Endodermal cell (in vitro differentiated cells): ENCODE measurements at regions not wholly inside any gene's neighbourhood (a gene's known extent, or its start where the extent isn't known, plus 50 kb on each side); places are given as distances from the start of the nearest gene placed in this dataset.

Experiments
- DNase-seq: peaks from one replicate; pipeline ENCODE4 v3.0.0-alpha.2; 2017
- H3K27ac ChIP-seq: 2 replicates; pipeline ENCODE4 v1.5.1; 2013; ENCODE audit warnings: mild to moderate bottlenecking, low read depth, low read length, moderate library complexity
- H3K27me3 ChIP-seq: 2 replicates; pipeline ENCODE4 v1.6.1; 2013; ENCODE audit warnings: mild to moderate bottlenecking, low read length, moderate library complexity; ENCODE audit not compliant: insufficient read depth, control insufficient read depth, poor library complexity, severe bottlenecking
- H3K36me3 ChIP-seq: 2 replicates; pipeline ENCODE4 v1.7.0; 2013; ENCODE audit warnings: mild to moderate bottlenecking, low read length, moderate library complexity; ENCODE audit not compliant: control insufficient read depth, insufficient read depth
- H3K4me1 ChIP-seq: one replicate; pipeline ENCODE4 v1.7.0; 2013; ENCODE audit warnings: low read length; ENCODE audit not compliant: control insufficient read depth, insufficient read depth
- H3K4me3 ChIP-seq: 2 replicates; pipeline ENCODE4 v1.5.1; 2013; ENCODE audit warnings: mild to moderate bottlenecking, low read length, moderate library complexity
- H3K9ac ChIP-seq: 2 replicates; pipeline ENCODE4 v1.6.1; 2013; ENCODE audit warnings: mild to moderate bottlenecking, low read length, moderate library complexity; ENCODE audit not compliant: poor library complexity, severe bottlenecking; ENCODE audit errors: extremely low read depth
- H3K9me3 ChIP-seq: 2 replicates; pipeline ENCODE4 v1.6.1; 2013; ENCODE audit warnings: mild to moderate bottlenecking, low read length, moderate library complexity; ENCODE audit not compliant: control insufficient read depth
- H3K27ac Mint-ChIP-seq: 2 replicates; pipeline ENCODE4 v1.8.0; 2020; ENCODE audit warnings: mixed read lengths
- H3K27me3 Mint-ChIP-seq: 2 replicates; pipeline ENCODE4 v1.8.0; 2021; ENCODE audit warnings: mild to moderate bottlenecking, mixed read lengths; ENCODE audit not compliant: insufficient read depth
- H3K36me3 Mint-ChIP-seq: 2 replicates; pipeline ENCODE4 v1.8.0; 2020; ENCODE audit warnings: low read depth, mixed read lengths
- H3K4me1 Mint-ChIP-seq: 2 replicates; pipeline ENCODE4 v1.8.0; 2020; ENCODE audit warnings: mixed read lengths
- H3K4me3 Mint-ChIP-seq: 2 replicates; pipeline ENCODE4 v1.8.0; 2020; ENCODE audit warnings: mild to moderate bottlenecking, moderate library complexity, mixed read lengths
- H3K9me3 Mint-ChIP-seq: 2 replicates; pipeline ENCODE4 v1.8.0; 2020; ENCODE audit warnings: mild to moderate bottlenecking, mixed read lengths
- CTCF ChIP-seq: fragments of 200-600 bp; sonication (generic); conservative IDR thresholded peaks from 2 replicates; pipeline ENCODE4 v1.5.0; 2021; ENCODE audit warnings: antibody characterized with exemption, mild to moderate bottlenecking
- WGBS, 2 experiments: methylation state at CpG; one replicate each; pipeline versions ENCODE4 v1.1.5 to v1.1.7; 2013; ENCODE audit warnings: missing lambda C conversion rate in 2 of 2, mixed read lengths in 1 of 2; ENCODE audit not compliant: insufficient coverage in 1 of 2, insufficient read length in 1 of 2; 5-methylcytosine and 5-hydroxymethylcytosine counted together

- no peak overlapping the region for H3K27ac ChIP-seq
- H3K36me3 ChIP-seq, result no peaks in the 10 kb centered on the region
- no peak overlapping the region for H3K4me3 Mint-ChIP-seq
- H3K4me1 Mint-ChIP-seq, result peaks cover 25% of the 10 kb centered on the region
- TF ChIP-seq CTCF, result peak; percentile 91
- no peaks in the 10 kb centered on the region for H3K36me3 Mint-ChIP-seq
- no peak overlapping the region for H3K4me3 ChIP-seq
- no peaks in the 10 kb centered on the region for H3K27me3 Mint-ChIP-seq
- H3K27ac Mint-ChIP-seq, result no peak overlapping the region
- DNase-seq, result peak; percentile 90
- no peaks in the 10 kb centered on the region for H3K4me1 ChIP-seq
- no peaks in the 10 kb centered on the region for H3K9me3 Mint-ChIP-seq
- H3K27me3 ChIP-seq, result no peaks in the 10 kb centered on the region
- 27 to 67% methylated on average over 2 to 3 of the region's 3 CpGs for WGBS, 2 experiments
- H3K9me3 ChIP-seq, result no peaks in the 10 kb centered on the region
- H3K9ac ChIP-seq, result no peak overlapping the region
Measured at GRCh38 chr4:121252224-121252806, 88.2 kb upstream of the TNIP3 start.

GRCh38 chr4:121248747-121249146 lies 84.6 kb upstream of the TNIP3 start:
- no peaks in the 10 kb centered on the region for H3K9me3 ChIP-seq
- no peak overlapping the region for H3K27ac Mint-ChIP-seq
- H3K4me3 Mint-ChIP-seq, result no peak overlapping the region
- peaks cover 33% of the 10 kb centered on the region for H3K4me1 Mint-ChIP-seq
- H3K4me3 ChIP-seq, result no peak overlapping the region
- 97% methylated on average over 2 of the region's 2 CpGs; no CpG with 5 or more reads in 1 of the 2 experiments for WGBS, 2 experiments
- H3K27me3 Mint-ChIP-seq, result no peaks in the 10 kb centered on the region
- no peaks in the 10 kb centered on the region for H3K9me3 Mint-ChIP-seq
- H3K27ac ChIP-seq, result no peak overlapping the region
- no peaks in the 10 kb centered on the region for H3K36me3 ChIP-seq
- H3K4me1 ChIP-seq, result no peaks in the 10 kb centered on the region
- TF ChIP-seq CTCF, result no peak
- no peak for DNase-seq
- no peak overlapping the region for H3K9ac ChIP-seq
- no peaks in the 10 kb centered on the region for H3K27me3 ChIP-seq
- no peaks in the 10 kb centered on the region for H3K36me3 Mint-ChIP-seq

GRCh38 chr4:121246698-121247097 lies 82.6 kb upstream of the TNIP3 start:
- no peak overlapping the region for H3K27ac ChIP-seq
- no peak overlapping the region for H3K4me3 ChIP-seq
- no peaks in the 10 kb centered on the region for H3K36me3 ChIP-seq
- Mint-ChIP-seq H3K4me3 (no peak overlapping the region), H3K27me3 (no peaks in the 10 kb centered on the region), H3K9me3 (no peaks in the 10 kb centered on the region), H3K4me1 (peaks cover 25% of the 10 kb centered on the region), H3K36me3 (no peaks in the 10 kb centered on the region), H3K27ac (no peak overlapping the region)
- 77 to 100% methylated on average over 1 to 2 of the region's 2 CpGs for WGBS, 2 experiments
- no peak overlapping the region for H3K9ac ChIP-seq
- no peaks in the 10 kb centered on the region for H3K9me3 ChIP-seq
- DNase-seq, result no peak
- H3K4me1 ChIP-seq, result no peaks in the 10 kb centered on the region
- no peaks in the 10 kb centered on the region for H3K27me3 ChIP-seq
- no peak for TF ChIP-seq CTCF
